Forelimb muscle (tissue), 1 donor: ENCODE measurements at regions not wholly inside any gene's neighbourhood (a gene's known extent, or its start where the extent isn't known, plus 50 kb on each side); places are given as distances from the start of the nearest gene placed in this dataset.
"Not testable (repeated sequence)": the region's sequence is repeated elsewhere in the genome, so short reads cannot be mapped to it uniquely, and the experiment has no call there.

Experiments used
- DNase-seq: peaks from one replicate; pipeline ENCODE4 v3.0.0-alpha.2; 2013; ENCODE audit warnings: low read depth

- DNase-seq, result peak; percentile 31
Measured at GRCh38 chr10:21463436-21463835, 62.0 kb downstream of the SKIDA1 start.

GRCh38 chr10:21458126-21458871, 67.2 kb downstream of the SKIDA1 start:
- peak; percentile 68 for DNase-seq

GRCh38 chr10:21456160-21456559, 69.3 kb downstream of the SKIDA1 start:
- DNase-seq, result no peak

GRCh38 chr10:21452203-21452602, 73.3 kb downstream of the SKIDA1 start:
- no peak for DNase-seq

DNA sequence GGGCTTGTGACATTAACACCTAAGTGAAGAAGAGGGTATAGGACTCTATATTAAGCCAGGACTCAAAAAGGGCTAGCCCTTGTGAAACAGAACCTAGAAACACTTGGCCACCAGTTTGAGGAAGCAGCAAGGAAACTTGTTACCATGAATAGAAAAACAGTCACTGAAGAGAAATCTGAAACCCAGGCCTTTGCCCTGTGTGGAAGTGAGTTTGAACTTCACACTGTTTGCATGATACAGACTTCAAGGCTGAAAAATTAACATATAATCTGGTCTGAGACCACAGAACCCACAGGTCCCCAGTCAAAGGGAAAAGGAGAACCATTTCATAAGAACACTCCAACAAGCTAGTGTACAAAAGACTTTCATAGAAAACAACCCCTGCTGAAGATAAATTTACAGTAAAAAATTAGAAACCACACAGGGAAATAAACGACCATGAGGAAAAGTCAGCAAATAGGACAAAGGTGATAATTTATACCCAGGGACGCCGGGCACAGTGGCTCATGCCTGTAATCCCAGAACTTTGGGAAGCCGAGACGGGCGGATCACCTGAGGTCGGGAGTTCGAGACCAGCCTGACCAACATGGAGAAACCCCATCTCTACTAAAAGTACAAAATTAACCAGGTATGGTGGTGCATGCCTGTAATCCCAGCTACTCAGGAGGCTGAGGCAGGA, 76.1 kb downstream of the SKIDA1 start:
- DNase-seq, result no peak

GRCh38 chr10:21445163-21445562, 80.3 kb downstream of the SKIDA1 start:
- no peak for DNase-seq

DNA sequence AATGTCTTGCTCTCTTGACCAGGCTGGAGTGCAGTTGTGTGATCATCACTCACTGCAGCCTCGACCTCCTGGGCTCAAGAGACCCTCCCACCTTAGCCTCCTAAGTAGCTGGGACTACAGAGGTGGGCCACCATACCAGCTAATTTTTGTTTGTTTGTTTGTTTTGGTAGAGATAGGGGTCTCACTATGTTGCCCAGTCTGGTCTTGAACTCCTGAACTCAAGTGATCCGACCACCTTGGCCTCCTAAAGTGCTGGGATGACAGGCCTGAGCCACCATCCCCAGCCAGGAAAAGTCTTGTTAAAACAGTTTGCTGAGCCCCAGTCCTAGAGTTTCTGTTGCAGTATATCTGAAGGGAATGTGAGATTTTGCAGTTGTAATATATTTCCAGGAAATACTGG, 83.9 kb downstream of the SKIDA1 start:
- DNase-seq, result no peak

DNA sequence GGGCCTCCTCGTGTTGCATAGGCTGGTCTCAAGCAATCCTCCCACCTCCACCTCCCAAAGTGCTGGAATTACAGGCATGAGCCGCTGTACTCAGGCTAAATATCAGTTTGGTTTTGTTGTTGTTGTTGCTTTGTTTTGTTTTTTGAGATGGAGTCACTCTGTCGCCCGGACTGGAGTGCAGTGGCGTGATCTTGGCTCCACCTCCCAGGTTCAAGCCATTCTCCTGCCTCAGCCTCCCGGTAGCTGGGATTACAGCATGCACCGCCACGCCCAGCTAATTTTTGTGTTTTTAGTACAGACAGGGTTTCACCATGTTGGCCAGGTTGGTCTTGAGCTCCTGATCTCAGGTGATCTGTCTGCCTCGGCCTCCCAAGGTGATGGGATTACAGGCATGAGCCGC, 86.6 kb downstream of the SKIDA1 start:
- not testable (repeated sequence) for DNase-seq

DNA sequence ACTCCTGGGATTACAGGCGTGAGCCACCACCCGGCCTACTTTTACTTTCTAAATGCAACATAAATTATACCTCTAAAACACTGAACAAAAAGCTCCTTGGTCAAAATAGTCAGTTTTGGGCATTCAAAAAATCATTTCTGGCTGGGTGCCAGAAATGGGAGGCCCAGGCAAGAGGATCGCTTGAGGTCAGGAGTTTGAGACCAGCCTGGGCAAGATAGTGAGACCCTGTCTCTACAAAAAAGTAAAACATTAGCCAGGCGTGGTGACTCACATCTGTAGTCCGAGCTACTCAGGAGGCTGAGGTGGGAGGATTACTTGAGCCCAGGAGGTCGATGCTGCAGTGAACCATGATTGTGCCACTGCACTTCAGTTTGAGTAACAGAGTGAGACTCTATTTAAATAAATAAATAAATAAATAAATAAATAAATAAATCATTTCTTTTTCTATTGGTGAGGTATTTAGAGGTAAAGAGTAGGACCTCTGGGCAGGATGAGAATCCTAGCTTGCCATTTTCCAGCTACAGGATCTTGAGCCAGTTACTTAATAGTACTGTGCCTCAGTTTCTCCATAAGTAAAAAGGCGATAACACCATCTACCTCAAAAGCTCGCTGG, 87.6 kb downstream of the SKIDA1 start:
- no peak for DNase-seq

DNA sequence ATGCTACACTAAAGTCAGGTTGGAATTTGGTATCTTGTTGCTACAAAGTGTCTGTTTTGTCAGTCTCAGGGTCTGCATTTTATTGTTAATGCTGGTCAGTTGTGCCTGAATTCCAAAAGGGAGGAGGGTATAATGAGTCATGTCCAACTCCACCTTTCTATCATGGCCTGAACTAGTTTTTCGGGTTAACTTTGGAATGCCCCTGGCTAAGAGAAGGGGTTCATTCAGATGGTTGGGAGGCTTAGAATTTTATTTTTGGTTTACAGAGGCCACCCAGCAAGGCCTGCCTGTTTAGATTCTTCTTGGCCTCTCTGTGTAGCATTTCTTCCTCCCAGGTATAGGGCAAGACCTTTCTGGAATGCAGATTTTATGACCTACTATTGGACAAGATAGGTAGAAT, 93.2 kb downstream of the SKIDA1 start:
- DNase-seq, result no peak

GRCh38 chr10:21431799-21432198, 93.7 kb downstream of the SKIDA1 start:
- DNase-seq, result no peak

DNA sequence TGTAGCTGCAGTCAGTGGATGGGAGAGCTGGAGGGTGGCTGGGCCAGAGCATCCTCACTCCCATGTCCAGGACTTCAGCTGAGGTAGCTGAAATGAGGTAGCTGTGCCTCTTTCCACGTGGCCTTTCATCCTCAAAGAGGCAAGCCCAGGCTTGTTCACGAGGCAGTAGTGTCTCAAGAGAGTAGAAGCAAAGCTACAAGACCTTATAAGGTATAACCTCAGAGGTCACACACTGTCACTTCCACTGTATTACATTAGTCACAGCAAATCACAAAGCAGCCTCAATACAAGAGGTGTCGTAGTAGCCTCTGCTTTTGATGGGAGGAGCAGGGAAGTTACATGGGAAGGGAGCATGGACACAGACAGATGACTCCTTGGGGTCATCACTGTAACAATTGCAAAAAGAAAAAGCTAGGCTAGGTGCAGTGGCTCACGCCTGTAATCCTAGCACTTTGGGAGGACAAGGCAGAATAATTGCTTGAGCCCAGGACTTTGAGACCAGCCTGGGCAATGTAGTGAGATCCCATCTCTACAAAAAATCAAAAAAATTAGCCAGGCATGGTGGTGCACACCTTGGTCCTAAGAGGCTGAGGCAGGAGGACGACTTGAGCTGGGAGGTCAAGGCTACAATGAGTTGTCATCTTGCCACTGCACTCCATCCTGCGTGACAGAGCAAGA, 97.5 kb downstream of the SKIDA1 start:
- no peak for DNase-seq

DNA sequence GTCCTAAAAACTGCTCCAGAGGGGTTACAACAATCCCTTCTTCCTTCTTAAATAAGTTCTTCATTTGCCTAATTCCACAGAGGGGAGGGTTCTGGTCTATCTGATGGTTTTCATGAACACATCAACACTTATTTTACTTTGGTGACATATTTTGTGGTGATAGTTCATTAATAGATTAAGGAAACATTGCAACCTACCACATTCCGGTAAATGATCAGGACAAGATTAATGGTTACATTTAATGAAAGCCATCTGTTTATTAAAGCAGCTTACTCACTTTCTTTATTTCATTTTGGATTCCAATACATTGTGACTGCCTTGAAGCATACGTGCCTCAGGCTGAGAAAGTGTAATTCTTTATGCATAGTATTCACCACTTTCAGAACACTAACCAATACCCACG, 101.0 kb downstream of the SKIDA1 start:
- DNase-seq, result no peak

DNA sequence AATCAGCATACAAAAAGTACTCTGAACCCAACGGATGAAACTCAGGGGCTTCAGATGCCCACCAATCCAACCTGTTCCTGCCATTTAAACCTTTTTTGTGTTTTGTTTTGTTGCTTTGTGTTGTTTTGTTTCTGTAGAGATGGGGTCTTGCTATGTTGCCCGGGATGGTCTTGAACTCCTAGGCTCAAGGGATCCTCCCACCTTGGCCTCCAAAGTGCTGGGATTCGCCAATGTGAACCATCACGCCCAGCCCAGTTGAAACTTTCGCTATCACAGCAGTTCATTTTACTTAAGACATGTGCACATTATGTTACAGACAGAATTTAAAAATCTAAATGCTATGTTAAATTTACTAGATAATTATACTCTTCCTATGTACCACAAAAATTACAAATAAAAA, 101.6 kb downstream of the SKIDA1 start:
- no peak for DNase-seq

DNA sequence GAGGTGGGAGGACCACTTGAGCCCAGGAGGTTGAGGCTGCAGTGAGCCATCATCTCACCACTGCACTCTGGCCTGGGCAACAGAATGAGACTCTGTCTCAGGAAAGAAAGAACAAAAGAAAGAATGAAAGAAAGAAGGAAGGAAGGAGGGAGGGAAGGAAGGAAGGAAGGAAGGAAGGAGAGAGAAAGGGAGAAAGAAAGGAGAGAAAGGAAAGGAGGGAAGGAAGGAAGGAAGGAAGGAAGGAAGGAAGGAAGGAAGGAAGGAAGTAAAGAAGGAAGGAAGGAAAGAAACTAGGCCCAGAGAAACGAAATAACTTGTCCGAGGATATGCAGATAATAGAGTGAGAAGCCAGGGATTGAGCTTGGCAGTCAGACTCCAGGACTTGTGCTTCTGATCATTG, 102.1 kb downstream of the SKIDA1 start:
- no peak for DNase-seq

- no peak for DNase-seq
Measured at GRCh38 chr10:21421794-21422193, 103.7 kb downstream of the SKIDA1 start.

GRCh38 chr10:21421016-21421415, 104.5 kb downstream of the SKIDA1 start:
- no peak for DNase-seq

DNA sequence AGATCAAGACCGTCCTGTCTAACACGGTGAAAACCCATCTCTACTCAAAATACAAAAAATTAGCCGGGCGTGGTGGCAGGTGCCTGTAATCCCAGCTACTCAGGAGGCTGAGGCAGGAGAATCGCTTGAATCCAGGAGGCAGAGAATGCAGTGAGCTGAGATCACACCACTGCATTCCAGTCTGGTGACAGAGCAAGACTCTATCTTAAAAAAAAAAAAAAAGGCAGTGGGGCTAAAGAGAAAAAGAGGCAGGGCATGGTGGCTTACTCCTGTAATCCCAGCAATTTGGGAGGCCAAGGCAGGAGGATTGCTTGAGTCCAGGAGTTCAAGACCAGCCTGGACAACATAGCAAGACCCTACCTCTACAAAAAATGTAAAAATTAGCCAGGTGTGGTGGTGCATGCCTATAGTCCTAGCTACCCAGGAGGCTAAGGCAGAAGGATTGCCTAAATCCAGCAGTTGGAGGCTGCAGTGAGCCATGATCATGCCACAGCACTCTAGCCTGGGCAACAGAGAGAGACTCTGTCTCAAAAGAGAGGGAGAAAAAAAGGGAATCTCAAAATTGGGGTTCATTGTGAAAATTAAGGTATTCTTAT, 106.4 kb downstream of the SKIDA1 start:
- not testable (repeated sequence) for DNase-seq

DNA sequence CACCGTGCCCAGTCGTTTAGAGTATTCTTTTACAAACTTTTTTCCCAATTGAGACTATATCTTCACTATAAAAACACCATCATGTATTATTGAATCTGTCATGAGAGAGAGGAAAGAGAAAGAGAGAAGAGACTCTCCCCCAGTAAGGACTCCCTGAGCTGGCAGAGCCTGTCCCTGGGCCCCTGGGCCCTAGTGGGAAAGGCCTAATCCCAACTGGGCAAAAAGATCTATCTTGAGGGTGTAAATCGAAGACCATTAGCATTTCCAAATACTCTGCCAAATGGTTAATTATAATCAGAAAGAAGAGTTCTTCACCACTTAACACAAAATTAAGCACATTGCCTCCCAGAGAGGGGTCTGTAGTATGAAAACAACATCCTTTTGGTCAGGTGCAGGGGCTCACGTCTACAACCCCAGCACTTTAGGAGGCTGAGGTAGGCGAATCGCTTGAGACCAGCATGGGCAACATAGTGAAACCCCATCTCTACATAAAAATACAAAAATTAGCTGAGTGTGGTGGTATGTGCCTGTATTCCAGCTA, 108.2 kb downstream of the SKIDA1 start:
- no peak for DNase-seq

DNA sequence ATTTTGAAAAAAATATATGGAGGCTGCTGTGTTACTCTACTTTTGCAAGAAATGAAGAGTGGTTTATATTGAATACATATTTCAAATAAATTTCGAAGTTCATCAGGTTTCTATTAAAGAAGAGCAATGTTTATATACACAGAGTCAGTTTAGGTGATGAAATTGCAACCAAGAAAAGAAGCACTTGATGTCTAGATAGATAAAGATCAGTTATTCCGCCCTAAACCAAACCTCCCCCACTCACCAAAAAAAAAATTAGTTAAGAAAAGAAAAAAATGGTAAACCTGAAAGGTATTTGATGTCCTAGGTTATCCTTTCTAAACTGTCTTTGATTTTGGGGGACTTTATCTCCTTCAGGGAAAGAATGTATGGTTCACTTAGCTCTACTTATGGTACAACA, 111.8 kb downstream of the SKIDA1 start:
- DNase-seq, result no peak

GRCh38 chr10:21413268-21413667, 112.2 kb downstream of the SKIDA1 start:
- DNase-seq, result no peak
